HCT116 (cell line): ENCODE measurements at regions not wholly inside any gene's neighbourhood (a gene's known extent, or its start where the extent isn't known, plus 50 kb on each side); places are given as distances from the start of the nearest gene placed in this dataset.

Source experiments
- ATAC-seq: fragments of 200-7000 bp; cut with Tn5 transposase; 2 replicates; pipeline ENCODE4 v1.9.1; 2020; ENCODE audit warnings: mild to moderate bottlenecking, moderate library complexity
- BruUV-seq: library from RNA; stranded (reverse); fragments of 400-500 nt; replicated peaks from 2 replicates; lab custom pipeline; 2021; lab: Mats Ljungman, UMichigan
- CTCF ChIA-PET: fragments of 300-600 bp; sonication (Branson Sonifier 250); formaldehyde crosslinking; loops from one replicate; lab custom pipeline; 2021; ENCODE audit warnings: antibody characterized with exemption; lab: Charles Lee
- POLR2A ChIA-PET: fragments of 300-600, 350-600 bp; sonication (Branson Sonifier 250); formaldehyde crosslinking; loops from one replicate; lab custom pipeline; 2021; ENCODE audit warnings: antibody characterized with exemption; lab: Charles Lee
- RAD21 ChIA-PET, 2 experiments: fragments of 300-600 bp; sonication (Branson Sonifier 250); formaldehyde crosslinking; loops; one replicate each; lab custom pipeline; 2023; ENCODE audit warnings: low total read pairs in 2 of 2; ENCODE audit not compliant: uncharacterized antibody in 2 of 2, unreplicated experiment in 2 of 2, low non-redundant PET in 1 of 2; lab: Charles Lee
- DNase-seq: peaks from one replicate; pipeline ENCODE4 v3.0.0-alpha.2; 2010; ENCODE audit warnings: low read depth, low spot score
- H2AFZ ChIP-seq: fragments of 200-600 bp; shearing (Covaris generic), sonication (generic); 2 replicates; pipeline ENCODE4 v1.6.1; 2017; ENCODE audit warnings: low read depth, mixed run types, mixed read lengths, antibody characterized with exemption, low read length; ENCODE audit not compliant: poor library complexity, severe bottlenecking
- H3K27ac ChIP-seq: 2 replicates; pipeline ENCODE4 v1.5.1; 2012; ENCODE audit warnings: low read depth, low read length
- H3K27me3 ChIP-seq: fragments of 200-600 bp; sonication (generic); 2 replicates; pipeline ENCODE4 v1.6.1; 2016; ENCODE audit warnings: mixed run types, low read length, mixed read lengths; ENCODE audit not compliant: insufficient read depth
- H3K36me3 ChIP-seq, 2 experiments: fragments of 200-500 bp in 1 of 2; fragments of 200-600 bp in 1 of 2; sonication (Bioruptor generic) in 1 of 2; sonication (generic) in 1 of 2; 2 replicates each; pipeline versions ENCODE4 v1.5.1 to v1.6.1; 2014 to 2016; ENCODE audit warnings: low read length in 2 of 2, inconsistent platforms in 1 of 2, mixed read lengths in 1 of 2, mixed run types in 1 of 2; ENCODE audit not compliant: insufficient read depth in 2 of 2, control insufficient read depth in 1 of 2
- H3K4me1 ChIP-seq, 2 experiments: fragments of 200-600 bp in 1 of 2; sonication (generic) in 1 of 2; 2 replicates each; pipeline versions ENCODE4 v1.5.1 to v1.6.1; 2012 to 2017; ENCODE audit warnings: low read length in 2 of 2, inconsistent platforms in 1 of 2, mild to moderate bottlenecking in 1 of 2, mixed read lengths in 1 of 2, mixed run types in 1 of 2, moderate library complexity in 1 of 2; ENCODE audit not compliant: insufficient read depth in 2 of 2, control insufficient read depth in 1 of 2
- H3K4me2 ChIP-seq: fragments of 200-600 bp; sonication (generic); 2 replicates; pipeline ENCODE4 v1.6.1; 2017; ENCODE audit warnings: mixed run types, low read length, mixed read lengths
- H3K4me3 ChIP-seq, 2 experiments: fragments of 200-600 bp in 1 of 2; sonication (generic) in 1 of 2; replicated peaks in 1 of 2; 2 replicates each; pipeline ENCODE4 v1.5.1; 2011 to 2016; ENCODE audit warnings: low read length in 2 of 2, control low read depth in 1 of 2, low read depth in 1 of 2, mild to moderate bottlenecking in 1 of 2, mixed read lengths in 1 of 2, mixed run types in 1 of 2
- H3K79me2 ChIP-seq: fragments of 200-600 bp; sonication (generic); 2 replicates; pipeline ENCODE4 v1.6.1; 2017; ENCODE audit warnings: mild to moderate bottlenecking, mixed run types, low read length, moderate library complexity, mixed read lengths; ENCODE audit not compliant: insufficient read depth
- H3K9ac ChIP-seq: fragments of 200-600 bp; sonication (generic); 2 replicates; pipeline ENCODE4 v1.6.1; 2016; ENCODE audit warnings: low read length, mixed read lengths
- H3K9me2 ChIP-seq: fragments of 200-600 bp; sonication (generic), shearing (Covaris generic); 2 replicates; pipeline ENCODE4 v1.6.1; 2017; ENCODE audit warnings: mixed run types, mild to moderate bottlenecking, moderate library complexity; ENCODE audit not compliant: insufficient read depth
- H3K9me3 ChIP-seq, 2 experiments: fragments of 200-500 bp in 1 of 2; fragments of 200-600 bp in 1 of 2; sonication (Bioruptor generic) in 1 of 2; sonication (generic) in 1 of 2; 2 replicates each; pipeline ENCODE4 v1.6.1; 2014 to 2017; ENCODE audit warnings: low read length in 2 of 2, mixed read lengths in 2 of 2, inconsistent platforms in 1 of 2, low read depth in 1 of 2, mild to moderate bottlenecking in 1 of 2, mixed run types in 1 of 2, moderate library complexity in 1 of 2; ENCODE audit not compliant: control insufficient read depth in 1 of 2, insufficient read depth in 1 of 2
- H4K20me1 ChIP-seq: fragments of 200-600 bp; sonication (generic), shearing (Covaris generic); 2 replicates; pipeline ENCODE4 v1.6.1; 2017; ENCODE audit warnings: mixed run types, mild to moderate bottlenecking, moderate library complexity; ENCODE audit not compliant: insufficient read depth
- ATF3 ChIP-seq: IDR thresholded peaks from 2 replicates; pipeline ENCODE4 v1.6.1; 2012
- CTCF ChIP-seq, 3 experiments: fragments of 200-600 bp in 1 of 3; sonication (generic) in 1 of 3; IDR thresholded peaks in 2 of 3; conservative IDR thresholded peaks in 1 of 3; 2 replicates each; pipeline ENCODE4 v1.5.1; 2012 to 2017; ENCODE audit warnings: low read depth in 2 of 3, low read length in 2 of 3, antibody characterized with exemption in 1 of 3, borderline replicate concordance in 1 of 3, control low read depth in 1 of 3, mild to moderate bottlenecking in 1 of 3, mixed read lengths in 1 of 3, mixed run types in 1 of 3, moderate library complexity in 1 of 3; ENCODE audit not compliant: insufficient read depth in 1 of 3
- EGR1 ChIP-seq: IDR thresholded peaks from 2 replicates; pipeline ENCODE4 v1.6.1; 2012; ENCODE audit warnings: low read depth
- ELF1 ChIP-seq: IDR thresholded peaks from 2 replicates; pipeline ENCODE4 v1.6.1; 2012; ENCODE audit warnings: low read depth, borderline replicate concordance
- EZH2 ChIP-seq: fragments of 200-600 bp; sonication (generic); IDR thresholded peaks from 2 replicates; pipeline ENCODE4 v1.6.1; 2017; ENCODE audit warnings: antibody characterized with exemption, mixed run types
- FOSL1 ChIP-seq: IDR thresholded peaks from 2 replicates; pipeline ENCODE4 v1.6.1; 2012; ENCODE audit warnings: low read depth
- JUND ChIP-seq: IDR thresholded peaks from 2 replicates; pipeline ENCODE4 v1.6.1; 2012
- POLR2AphosphoS5 ChIP-seq: IDR thresholded peaks from 2 replicates; pipeline ENCODE4 v1.6.1; 2011; ENCODE audit warnings: mild to moderate bottlenecking, low read depth, low read length, moderate library complexity
- SRF ChIP-seq: IDR thresholded peaks from 2 replicates; pipeline ENCODE4 v1.6.1; 2012; ENCODE audit warnings: low read depth
- TCF7L2 ChIP-seq: IDR thresholded peaks from 2 replicates; pipeline ENCODE4 v1.7.0; 2011; ENCODE audit warnings: borderline replicate concordance, inconsistent platforms; ENCODE audit not compliant: insufficient read depth, insufficient read length; ENCODE audit errors: extremely low read depth
- YY1 ChIP-seq: IDR thresholded peaks from 2 replicates; pipeline ENCODE4 v1.6.1; 2011; ENCODE audit warnings: low read length, low read depth, moderate library complexity, mild to moderate bottlenecking; ENCODE audit not compliant: insufficient replicate concordance; ENCODE audit errors: extremely low read depth
- ZBTB33 ChIP-seq: IDR thresholded peaks from 2 replicates; pipeline ENCODE4 v1.6.1; 2011; ENCODE audit warnings: mild to moderate bottlenecking, low read length, moderate library complexity; ENCODE audit not compliant: insufficient replicate concordance; ENCODE audit errors: extremely low read depth
- ZNF274 ChIP-seq: fragments of 200-500 bp; sonication (Bioruptor generic); IDR thresholded peaks from 2 replicates; pipeline ENCODE4 v1.6.1; 2014; ENCODE audit warnings: mild to moderate bottlenecking, low read depth, low read length, inconsistent platforms
- intact Hi-C: fragments of 100-400 bp; cut with micrococcal nuclease; formaldehyde crosslinking; loops from 2 replicates; pipeline ENCODE4 v1.10.0; 2022

- no TSS peak for BruUV-seq
- Histone ChIP-seq H3K4me1 (no peaks in the 10 kb centered on the region), H3K27ac (no peak overlapping the region), H3K4me3 (no peak overlapping the region), H3K9ac (no peak overlapping the region), H3K36me3 (no peaks in the 10 kb centered on the region), H2AFZ (no peak overlapping the region), H3K9me3 (peaks cover 0 to 5% of the 10 kb centered on the region in 2 experiments; a peak in 2 of 4 replicates), H3K4me2 (no peak overlapping the region), H4K20me1 (no peaks in the 10 kb centered on the region), H3K79me2 (no peaks in the 10 kb centered on the region), H3K9me2 (no peaks in the 10 kb centered on the region), H3K27me3 (no peaks in the 10 kb centered on the region)
- CTCF ChIA-PET: no interaction called here
- intact Hi-C loops: no loop called here
- DNase-seq (no peak), ATAC-seq (no peak)
- TF ChIP-seq POLR2AphosphoS5: no peak
- no peak for TF ChIP-seq JUND
- TF ChIP-seq ELF1: no peak
- no peak for TF ChIP-seq FOSL1
- TF ChIP-seq YY1: no peak
- TF ChIP-seq TCF7L2: no peak
- RAD21 ChIA-PET: no interaction called here
- POLR2A ChIA-PET: no interaction called here
These were observed 1563.7 kb upstream of the TENM4 start for GRCh38 chr11:81004576-81004975.

GRCh38 chr11:81002374-81002773 lies 1561.5 kb upstream of the TENM4 start:
- H3K9ac ChIP-seq: no peak overlapping the region
- no peaks in the 10 kb centered on the region for H3K36me3 ChIP-seq
- ChIA-PET CTCF (no interaction called here), RAD21 (no interaction called here), POLR2A (no interaction called here)
- H2AFZ ChIP-seq: no peak overlapping the region
- intact Hi-C loops: no loop called here
- DNase-seq (no peak), ATAC-seq (no peak)
- H3K9me3 ChIP-seq: peaks cover 0 to 5% of the 10 kb centered on the region in 2 experiments; a peak in 2 of 4 replicates
- no peak overlapping the region for H3K4me3 ChIP-seq
- no TSS peak for BruUV-seq
- no peaks in the 10 kb centered on the region for H3K27me3 ChIP-seq
- H3K27ac ChIP-seq: no peak overlapping the region
- H3K79me2 ChIP-seq: no peaks in the 10 kb centered on the region
- no peaks in the 10 kb centered on the region for H4K20me1 ChIP-seq
- H3K9me2 ChIP-seq: no peaks in the 10 kb centered on the region
- no peaks in the 10 kb centered on the region for H3K4me1 ChIP-seq
- no peak overlapping the region for H3K4me2 ChIP-seq
- TF ChIP-seq ZNF274 (no peak), EGR1 (no peak), ZBTB33 (no peak), CTCF (IDR thresholded peaks at IDR 0.05 in 2 of 3, conservative IDR thresholded peaks at IDR 0.05 in 1 of 3; ENCODE audit: borderline replicate concordance in 1 of 3, insufficient read depth in 1 of 3, low read depth in 2 of 3, low read length in 2 of 3) (no peak), SRF (no peak), ATF3 (no peak), EZH2 (no peak)
